Endothelial cell (in vitro differentiated cells): ENCODE measurements at regions not wholly inside any gene's neighbourhood (a gene's known extent, or its start where the extent isn't known, plus 50 kb on each side); places are given as distances from the start of the nearest gene placed in this dataset.
"Not testable (repeated sequence)": the region's sequence is repeated elsewhere in the genome, so short reads cannot be mapped to it uniquely, and the experiment has no call there.

ENCODE experiments used
- DNase-seq: peaks from one replicate; pipeline ENCODE4 v3.0.0; 2021; ENCODE audit warnings: low spot score
- H3K27ac Mint-ChIP-seq: one replicate; pipeline ENCODE4 v1.8.0; 2021; ENCODE audit warnings: mixed read lengths, inconsistent platforms; ENCODE audit not compliant: unreplicated experiment
- H3K27me3 Mint-ChIP-seq: one replicate; pipeline ENCODE4 v1.8.0; 2021; ENCODE audit warnings: mild to moderate bottlenecking, moderate library complexity, mixed read lengths, inconsistent platforms; ENCODE audit not compliant: unreplicated experiment
- H3K36me3 Mint-ChIP-seq: one replicate; pipeline ENCODE4 v1.8.0; 2021; ENCODE audit warnings: mild to moderate bottlenecking, low read depth, mixed read lengths, inconsistent platforms; ENCODE audit not compliant: unreplicated experiment
- H3K4me1 Mint-ChIP-seq: one replicate; pipeline ENCODE4 v1.8.0; 2021; ENCODE audit warnings: mild to moderate bottlenecking, mixed read lengths, inconsistent platforms; ENCODE audit not compliant: unreplicated experiment
- H3K4me3 Mint-ChIP-seq: one replicate; pipeline ENCODE4 v1.8.0; 2021; ENCODE audit warnings: mild to moderate bottlenecking, mixed read lengths, inconsistent platforms; ENCODE audit not compliant: unreplicated experiment
- H3K9me3 Mint-ChIP-seq: one replicate; pipeline ENCODE4 v1.8.0; 2021; ENCODE audit warnings: mixed read lengths, inconsistent platforms; ENCODE audit not compliant: unreplicated experiment
- TF ChIP-seq, protein P1 (sequence below): fragments of 200-600 bp; sonication (generic); IDR thresholded peaks from one replicate; pipeline ENCODE4 v1.5.0; 2021; ENCODE audit warnings: antibody characterized with exemption; ENCODE audit not compliant: unreplicated experiment

DNA sequence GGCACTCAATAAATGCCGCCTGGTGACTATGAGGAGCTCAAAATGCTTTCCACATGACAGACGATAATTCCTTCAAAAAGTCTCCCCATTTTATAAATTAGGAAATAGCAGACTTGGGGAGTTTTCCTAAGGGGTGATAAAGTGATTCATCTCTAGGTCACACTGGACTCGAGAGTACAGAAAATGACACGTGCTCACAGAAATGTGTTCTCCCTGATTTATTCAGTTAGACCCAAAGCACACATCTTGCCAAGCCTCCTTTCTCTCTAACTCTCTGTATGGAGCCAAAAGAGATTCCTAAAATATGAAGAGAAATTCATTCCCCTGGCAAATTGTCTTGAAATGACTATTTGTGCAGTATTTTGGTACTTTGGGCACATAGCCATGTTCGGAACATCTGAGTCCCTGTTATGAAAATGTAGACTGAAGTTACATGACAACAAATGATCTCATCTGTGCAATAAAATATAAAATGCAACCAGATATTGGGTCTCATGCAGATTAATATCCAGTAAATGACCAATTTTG is 381.1 kb downstream of the TFAP2B start:
- no peaks in the 10 kb centered on the region for H3K9me3 Mint-ChIP-seq
- no peaks in the 10 kb centered on the region for H3K36me3 Mint-ChIP-seq
- H3K4me1 Mint-ChIP-seq: no peaks in the 10 kb centered on the region
- no peak overlapping the region for H3K4me3 Mint-ChIP-seq
- DNase-seq: no peak
- H3K27ac Mint-ChIP-seq: no peak overlapping the region
- H3K27me3 Mint-ChIP-seq: no peaks in the 10 kb centered on the region
- TF ChIP-seq, protein P1, sequence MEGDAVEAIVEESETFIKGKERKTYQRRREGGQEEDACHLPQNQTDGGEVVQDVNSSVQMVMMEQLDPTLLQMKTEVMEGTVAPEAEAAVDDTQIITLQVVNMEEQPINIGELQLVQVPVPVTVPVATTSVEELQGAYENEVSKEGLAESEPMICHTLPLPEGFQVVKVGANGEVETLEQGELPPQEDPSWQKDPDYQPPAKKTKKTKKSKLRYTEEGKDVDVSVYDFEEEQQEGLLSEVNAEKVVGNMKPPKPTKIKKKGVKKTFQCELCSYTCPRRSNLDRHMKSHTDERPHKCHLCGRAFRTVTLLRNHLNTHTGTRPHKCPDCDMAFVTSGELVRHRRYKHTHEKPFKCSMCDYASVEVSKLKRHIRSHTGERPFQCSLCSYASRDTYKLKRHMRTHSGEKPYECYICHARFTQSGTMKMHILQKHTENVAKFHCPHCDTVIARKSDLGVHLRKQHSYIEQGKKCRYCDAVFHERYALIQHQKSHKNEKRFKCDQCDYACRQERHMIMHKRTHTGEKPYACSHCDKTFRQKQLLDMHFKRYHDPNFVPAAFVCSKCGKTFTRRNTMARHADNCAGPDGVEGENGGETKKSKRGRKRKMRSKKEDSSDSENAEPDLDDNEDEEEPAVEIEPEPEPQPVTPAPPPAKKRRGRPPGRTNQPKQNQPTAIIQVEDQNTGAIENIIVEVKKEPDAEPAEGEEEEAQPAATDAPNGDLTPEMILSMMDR: no peak

DNA sequence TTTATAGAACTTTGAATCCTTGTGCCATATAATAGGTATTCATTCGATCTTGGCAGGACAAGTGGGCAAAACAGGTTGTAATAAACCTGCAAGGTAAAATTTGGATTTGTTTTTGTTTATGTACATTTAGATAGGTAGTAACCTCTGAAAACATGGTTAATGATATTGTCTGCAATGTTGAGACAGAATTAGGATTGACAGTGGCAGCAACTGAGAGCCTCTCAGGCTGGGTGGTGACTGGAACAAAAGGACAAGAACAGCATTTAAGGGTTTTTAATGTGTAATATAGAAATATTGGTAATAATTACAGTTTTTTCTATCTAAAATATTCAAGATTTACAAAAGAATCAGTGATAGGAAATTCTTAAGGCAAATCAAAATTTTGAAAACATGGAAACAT is 382.0 kb downstream of the TFAP2B start:
- TF ChIP-seq, protein P1: no peak
- H3K4me3 Mint-ChIP-seq: no peak overlapping the region
- H3K9me3 Mint-ChIP-seq: no peaks in the 10 kb centered on the region
- no peak for DNase-seq
- no peaks in the 10 kb centered on the region for H3K4me1 Mint-ChIP-seq
- no peak overlapping the region for H3K27ac Mint-ChIP-seq
- no peaks in the 10 kb centered on the region for H3K36me3 Mint-ChIP-seq
- no peaks in the 10 kb centered on the region for H3K27me3 Mint-ChIP-seq

DNA sequence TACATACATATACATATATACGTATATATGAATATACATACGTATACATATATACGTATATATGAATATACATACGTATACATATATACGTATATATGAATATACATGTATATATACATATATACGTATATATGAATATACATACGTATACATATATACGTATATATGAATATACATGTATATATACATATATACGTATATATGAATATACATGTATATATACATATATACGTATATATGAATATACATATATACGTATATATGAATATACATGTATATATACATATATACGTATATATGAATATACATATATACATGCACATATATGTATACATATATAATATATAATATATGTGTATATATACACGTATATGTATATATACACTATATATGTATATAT is 384.0 kb downstream of the TFAP2B start:
- not testable (repeated sequence) for H3K27ac Mint-ChIP-seq, H3K4me3 Mint-ChIP-seq, H3K27me3 Mint-ChIP-seq, DNase-seq, H3K36me3 Mint-ChIP-seq, H3K9me3 Mint-ChIP-seq, H3K4me1 Mint-ChIP-seq

DNA sequence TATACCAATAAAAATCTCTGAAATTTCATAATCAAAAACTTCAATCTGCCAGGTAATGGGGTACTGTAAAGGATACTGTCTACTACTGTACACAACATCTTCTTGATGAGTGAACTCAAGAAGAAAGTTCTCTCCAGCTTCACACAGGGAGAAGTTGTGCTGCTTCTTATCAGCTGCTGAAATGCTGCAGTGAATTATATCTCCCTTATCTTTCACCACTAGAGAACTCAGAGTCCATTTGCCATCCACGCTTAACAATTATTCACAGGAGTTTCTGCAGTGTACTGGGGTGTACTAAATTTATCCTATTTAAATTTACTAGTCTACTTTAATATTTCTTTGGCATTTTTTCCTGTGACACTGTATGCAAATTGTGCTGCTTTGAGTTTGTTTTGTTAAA is 384.8 kb downstream of the TFAP2B start:
- H3K36me3 Mint-ChIP-seq: no peaks in the 10 kb centered on the region
- H3K27ac Mint-ChIP-seq: no peak overlapping the region
- DNase-seq: no peak
- H3K27me3 Mint-ChIP-seq: no peaks in the 10 kb centered on the region
- no peak overlapping the region for H3K4me3 Mint-ChIP-seq
- no peaks in the 10 kb centered on the region for H3K9me3 Mint-ChIP-seq
- no peaks in the 10 kb centered on the region for H3K4me1 Mint-ChIP-seq
- TF ChIP-seq, protein P1: no peak

DNA sequence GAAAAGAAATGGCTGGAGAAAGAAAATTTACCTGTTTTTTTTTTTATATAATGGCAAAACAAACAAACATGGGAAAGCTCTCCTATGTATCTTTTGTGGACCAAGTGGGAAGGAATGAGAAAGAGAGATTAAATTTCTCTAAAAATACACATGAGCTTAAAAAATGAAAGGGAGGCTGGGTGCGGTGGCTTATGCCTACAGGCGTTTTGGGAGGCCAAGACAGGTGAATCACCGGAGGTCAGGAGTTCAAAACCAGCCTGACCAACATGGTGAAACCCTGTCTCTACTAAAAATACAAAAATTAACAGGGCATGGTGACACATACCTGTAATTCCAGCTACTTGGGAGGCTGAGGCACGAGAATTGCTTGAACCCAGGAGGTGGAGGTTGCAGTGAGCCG is 388.0 kb downstream of the TFAP2B start:
- H3K4me1 Mint-ChIP-seq, H3K9me3 Mint-ChIP-seq, H3K27ac Mint-ChIP-seq, DNase-seq, H3K36me3 Mint-ChIP-seq, H3K27me3 Mint-ChIP-seq, H3K4me3 Mint-ChIP-seq: not testable (repeated sequence)

DNA sequence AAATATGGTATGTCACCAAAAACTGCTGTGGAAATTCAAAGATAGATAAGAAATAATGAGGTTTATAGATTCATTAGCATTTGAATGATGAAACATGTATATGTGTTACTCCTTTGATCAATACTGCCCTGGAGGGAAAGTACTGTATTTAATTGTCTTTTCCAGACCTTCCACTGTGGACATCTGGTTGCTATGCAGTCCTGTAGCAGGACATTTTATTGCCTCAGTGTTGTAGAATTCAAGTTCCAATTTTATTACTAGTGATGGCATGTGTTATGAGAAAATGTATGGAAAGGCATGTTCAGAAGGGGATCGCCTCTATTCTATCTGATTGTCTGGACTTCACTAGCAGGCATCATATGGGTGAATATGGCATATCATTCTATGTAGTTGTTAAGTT is 391.0 kb downstream of the TFAP2B start:
- Mint-ChIP-seq H3K27me3 (no peaks in the 10 kb centered on the region), H3K4me3 (no peak overlapping the region), H3K4me1 (no peaks in the 10 kb centered on the region), H3K9me3 (no peaks in the 10 kb centered on the region), H3K27ac (no peak overlapping the region), H3K36me3 (no peaks in the 10 kb centered on the region)
- no peak for DNase-seq
- TF ChIP-seq, protein P1: no peak
